SK-N-SH (cell line): ENCODE measurements at regions not wholly inside any gene's neighbourhood (a gene's known extent, or its start where the extent isn't known, plus 50 kb on each side); places are given as distances from the start of the nearest gene placed in this dataset.
A peak's percentile ranks its signal among the peaks of the same experiment; 100 is the strongest.

Experiments
- CTCF ChIA-PET: fragments of 300-600, 350-600 bp; formaldehyde crosslinking; extraction: SDS; loops from one replicate; lab custom pipeline; 2021; lab: Yijun Ruan, JAX
- POLR2A ChIA-PET: fragments of 350-600 bp; sonication (Branson Sonifier 250); formaldehyde crosslinking; extraction: SDS; loops from one replicate; lab custom pipeline; 2020; ENCODE audit warnings: antibody characterized with exemption, inconsistent platforms; lab: Yijun Ruan, JAX
- DNase-seq: peaks from one replicate; pipeline ENCODE4 v3.0.0; 2012
- H2AFZ ChIP-seq: fragments of 200-600 bp; sonication (generic); 2 replicates; pipeline ENCODE4 v1.8.1; 2016; ENCODE audit warnings: antibody characterized with exemption, mild to moderate bottlenecking, low read depth
- H3F3A ChIP-seq: fragments of 200-600 bp; sonication (generic); replicated peaks from 2 replicates; pipeline ENCODE3; 2016; ENCODE audit warnings: antibody characterized with exemption, mild to moderate bottlenecking; ENCODE audit not compliant: insufficient read depth
- H3K27ac ChIP-seq, 2 experiments: fragments of 200-500 bp in 1 of 2; fragments of 200-600 bp in 1 of 2; sonication (Bioruptor generic) in 1 of 2; sonication (generic), shearing (Covaris generic) in 1 of 2; 2 replicates each; pipeline versions ENCODE4 v1.5.1 to v1.6.1; 2014 to 2016; ENCODE audit warnings: low read depth in 2 of 2, inconsistent platforms in 1 of 2, low read length in 1 of 2, mild to moderate bottlenecking in 1 of 2, mixed read lengths in 1 of 2
- H3K27me3 ChIP-seq: fragments of 200-600 bp; sonication (generic), shearing (Covaris generic); 2 replicates; pipeline ENCODE4 v1.6.1; 2016; ENCODE audit warnings: mixed run types; ENCODE audit not compliant: insufficient read depth
- H3K36me3 ChIP-seq, 2 experiments: fragments of 200-500 bp in 1 of 2; fragments of 200-600 bp in 1 of 2; sonication (Bioruptor generic) in 1 of 2; sonication (generic) in 1 of 2; replicated peaks in 1 of 2; 2 replicates each; pipeline versions ENCODE3 to v1.5.1; 2014 to 2016; ENCODE audit warnings: low read length in 1 of 2, mild to moderate bottlenecking in 1 of 2; ENCODE audit not compliant: insufficient read depth in 2 of 2, control insufficient read depth in 1 of 2
- H3K4me1 ChIP-seq, 2 experiments: fragments of 200-500 bp in 1 of 2; fragments of 200-600 bp in 1 of 2; sonication (Bioruptor generic) in 1 of 2; sonication (generic), shearing (Covaris generic) in 1 of 2; 2 replicates each; pipeline versions ENCODE4 v1.5.1 to v1.6.1; 2014 to 2016; ENCODE audit warnings: low read depth in 1 of 2, low read length in 1 of 2, mixed run types in 1 of 2; ENCODE audit not compliant: insufficient read depth in 2 of 2, control insufficient read depth in 1 of 2
- H3K4me2 ChIP-seq: fragments of 200-600 bp; sonication (generic), shearing (Covaris generic); 2 replicates; pipeline ENCODE4 v1.6.1; 2017; ENCODE audit warnings: mixed run types
- H3K4me3 ChIP-seq, 2 experiments: fragments of 200-500 bp in 1 of 2; fragments of 200-600 bp in 1 of 2; sonication (Bioruptor generic) in 1 of 2; sonication (generic), shearing (Covaris generic) in 1 of 2; 2 replicates each; pipeline versions ENCODE4 v1.5.1 to v1.8.1; 2014 to 2016; ENCODE audit warnings: low read depth in 2 of 2, inconsistent platforms in 1 of 2, low read length in 1 of 2, mild to moderate bottlenecking in 1 of 2, mixed read lengths in 1 of 2, moderate library complexity in 1 of 2
- H3K79me2 ChIP-seq: fragments of 200-600 bp; sonication (generic); 2 replicates; pipeline ENCODE4 v1.8.1; 2017; ENCODE audit warnings: mild to moderate bottlenecking; ENCODE audit not compliant: insufficient read depth
- H3K9ac ChIP-seq: fragments of 200-600 bp; sonication (generic); 2 replicates; pipeline ENCODE4 v1.6.1; 2017; ENCODE audit warnings: mixed run types
- H3K9me2 ChIP-seq: fragments of 200-600 bp; sonication (generic); 2 replicates; pipeline ENCODE4 v1.6.1; 2017; ENCODE audit warnings: mixed run types
- H3K9me3 ChIP-seq: fragments of 200-600 bp; sonication (generic); 2 replicates; pipeline ENCODE4 v1.6.1; 2017; ENCODE audit warnings: mixed run types, mild to moderate bottlenecking, moderate library complexity
- H4K20me1 ChIP-seq: fragments of 200-600 bp; sonication (generic); 2 replicates; pipeline ENCODE4 v1.6.1; 2017; ENCODE audit warnings: mild to moderate bottlenecking, mixed run types; ENCODE audit not compliant: insufficient read depth
- FOSL2 ChIP-seq: IDR thresholded peaks from 2 replicates; pipeline ENCODE4 v1.4.0; 2012; ENCODE audit warnings: low read depth, mild to moderate bottlenecking, moderate library complexity, borderline replicate concordance
- FOXM1 ChIP-seq: IDR thresholded peaks from 2 replicates; pipeline ENCODE4 v1.4.0; 2012; ENCODE audit warnings: low read depth, mild to moderate bottlenecking
- GABPA ChIP-seq: IDR thresholded peaks from 2 replicates; pipeline ENCODE4 v1.4.0; 2012; ENCODE audit warnings: low read depth, mild to moderate bottlenecking
- GATA2 ChIP-seq: sonication (generic); formaldehyde crosslinking; IDR thresholded peaks from 2 replicates; pipeline ENCODE4 v1.5.0; 2020; ENCODE audit warnings: mild to moderate bottlenecking, missing genetic modification reagents
- JUND ChIP-seq: IDR thresholded peaks from 2 replicates; pipeline ENCODE4 v1.4.0; 2012
- MEF2A ChIP-seq: IDR thresholded peaks from 2 replicates; pipeline ENCODE4 v1.4.0; 2012; ENCODE audit warnings: low read depth, borderline replicate concordance
- MXI1 ChIP-seq: IDR thresholded peaks from 2 replicates; pipeline ENCODE4 v1.6.1; 2012; ENCODE audit warnings: mild to moderate bottlenecking, low read depth, low read length, improper control_type of control experiment
- NFIC ChIP-seq: IDR thresholded peaks from 2 replicates; pipeline ENCODE4 v1.4.0; 2012; ENCODE audit warnings: borderline replicate concordance
- NRF1 ChIP-seq: IDR thresholded peaks from 2 replicates; pipeline ENCODE4 v1.6.1; 2012; ENCODE audit warnings: low read depth, mild to moderate bottlenecking, low read length
- POLR2AphosphoS5 ChIP-seq: IDR thresholded peaks from 2 replicates; pipeline ENCODE4 v1.6.1; 2012; ENCODE audit warnings: low read depth, low read length
- RAD21 ChIP-seq: IDR thresholded peaks from 2 replicates; pipeline ENCODE4 v1.6.1; 2012; ENCODE audit warnings: mild to moderate bottlenecking, low read length
- RCOR1 ChIP-seq: fragments of 150-350 bp; IDR thresholded peaks from 2 replicates; pipeline ENCODE4 v1.6.1; 2017; ENCODE audit warnings: antibody characterized with exemption, low read length
- RFX5 ChIP-seq: IDR thresholded peaks from 2 replicates; pipeline ENCODE4 v1.6.1; 2012; ENCODE audit warnings: mild to moderate bottlenecking, improper control_type of control experiment, low read length
- SIN3A ChIP-seq: IDR thresholded peaks from 2 replicates; pipeline ENCODE4 v1.6.1; 2012; ENCODE audit warnings: low read depth, mild to moderate bottlenecking, low read length, moderate library complexity, borderline replicate concordance
- TAF1 ChIP-seq: IDR thresholded peaks from 2 replicates; pipeline ENCODE4 v1.6.1; 2012; ENCODE audit warnings: low read depth, mild to moderate bottlenecking, low read length, moderate library complexity, borderline replicate concordance
- TEAD4 ChIP-seq: IDR thresholded peaks from 2 replicates; pipeline ENCODE4 v1.4.0; 2012; ENCODE audit warnings: mild to moderate bottlenecking, borderline replicate concordance; ENCODE audit not compliant: insufficient read depth
- YY1 ChIP-seq: IDR thresholded peaks from 2 replicates; pipeline ENCODE4 v1.4.0; 2012; ENCODE audit warnings: low read depth, mild to moderate bottlenecking
- WGBS: methylation state at CpG from one replicate; pipeline ENCODE4 v1.1.6; 2017; ENCODE audit warnings: low lambda C conversion rate; 5-methylcytosine and 5-hydroxymethylcytosine counted together
- TF ChIP-seq, protein P1 (sequence below): IDR thresholded peaks from 2 replicates; pipeline ENCODE4 v1.4.0; 2012; ENCODE audit warnings: low read depth, borderline replicate concordance
- TF ChIP-seq, protein P2 (sequence below): fragments of 200-600 bp; sonication (generic); IDR thresholded peaks from 2 replicates; pipeline ENCODE4 v1.6.1; 2017; ENCODE audit warnings: antibody characterized with exemption, mild to moderate bottlenecking, moderate library complexity
- TF ChIP-seq, protein P3 (sequence below): fragments of 150-350 bp; IDR thresholded peaks from 2 replicates; pipeline ENCODE4 v1.6.1; 2017; ENCODE audit warnings: antibody characterized with exemption, low read length, low read depth, borderline replicate concordance
- TF ChIP-seq, protein P4 (sequence below): IDR thresholded peaks from 2 replicates; pipeline ENCODE4; 2012
- TF ChIP-seq, protein P5 (sequence below): IDR thresholded peaks from 2 replicates; pipeline ENCODE4 v1.4.0; 2012; ENCODE audit warnings: low read depth

DNA sequence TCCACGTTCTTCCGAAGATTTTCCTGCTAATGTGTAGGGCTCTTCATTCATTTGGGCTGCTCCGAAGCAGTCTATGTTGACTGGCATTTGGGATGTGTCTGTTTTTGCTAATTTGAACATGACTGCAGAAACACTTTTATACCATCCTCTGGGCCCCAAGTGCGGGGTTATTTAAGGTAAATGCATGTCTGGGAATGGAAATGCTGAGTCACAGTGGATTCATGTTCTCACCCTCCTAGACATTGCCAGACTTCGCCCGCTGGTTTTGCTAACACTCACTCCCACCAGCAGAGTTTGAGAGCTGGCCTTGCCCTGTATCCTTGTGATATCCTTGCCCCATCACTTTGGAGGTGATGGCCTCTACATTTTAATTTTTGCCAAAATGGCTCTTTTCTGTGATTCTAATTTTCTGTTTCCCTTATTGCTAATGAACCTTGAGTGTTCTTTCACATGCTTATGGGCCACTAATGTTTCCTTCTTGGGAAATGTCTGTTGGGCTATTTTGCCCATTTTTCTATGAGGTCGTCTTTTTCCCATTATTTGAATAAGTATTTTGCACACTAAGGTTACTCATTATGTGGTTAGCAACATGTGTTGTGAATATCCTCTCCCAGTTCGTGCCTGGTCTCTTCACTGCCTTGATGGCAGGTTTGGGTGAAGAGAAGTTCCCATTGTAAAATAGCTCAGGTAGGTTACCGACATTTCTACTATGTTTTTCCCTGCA, 204.1 kb downstream of the GLI2 start (continued):
- TF ChIP-seq, protein P1, sequence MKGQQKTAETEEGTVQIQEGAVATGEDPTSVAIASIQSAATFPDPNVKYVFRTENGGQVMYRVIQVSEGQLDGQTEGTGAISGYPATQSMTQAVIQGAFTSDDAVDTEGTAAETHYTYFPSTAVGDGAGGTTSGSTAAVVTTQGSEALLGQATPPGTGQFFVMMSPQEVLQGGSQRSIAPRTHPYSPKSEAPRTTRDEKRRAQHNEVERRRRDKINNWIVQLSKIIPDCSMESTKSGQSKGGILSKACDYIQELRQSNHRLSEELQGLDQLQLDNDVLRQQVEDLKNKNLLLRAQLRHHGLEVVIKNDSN = no peak
- TF ChIP-seq MXI1 = no peak
- TF ChIP-seq JUND = no peak
- no peak for TF ChIP-seq SIN3A
- TF ChIP-seq, protein P2, sequence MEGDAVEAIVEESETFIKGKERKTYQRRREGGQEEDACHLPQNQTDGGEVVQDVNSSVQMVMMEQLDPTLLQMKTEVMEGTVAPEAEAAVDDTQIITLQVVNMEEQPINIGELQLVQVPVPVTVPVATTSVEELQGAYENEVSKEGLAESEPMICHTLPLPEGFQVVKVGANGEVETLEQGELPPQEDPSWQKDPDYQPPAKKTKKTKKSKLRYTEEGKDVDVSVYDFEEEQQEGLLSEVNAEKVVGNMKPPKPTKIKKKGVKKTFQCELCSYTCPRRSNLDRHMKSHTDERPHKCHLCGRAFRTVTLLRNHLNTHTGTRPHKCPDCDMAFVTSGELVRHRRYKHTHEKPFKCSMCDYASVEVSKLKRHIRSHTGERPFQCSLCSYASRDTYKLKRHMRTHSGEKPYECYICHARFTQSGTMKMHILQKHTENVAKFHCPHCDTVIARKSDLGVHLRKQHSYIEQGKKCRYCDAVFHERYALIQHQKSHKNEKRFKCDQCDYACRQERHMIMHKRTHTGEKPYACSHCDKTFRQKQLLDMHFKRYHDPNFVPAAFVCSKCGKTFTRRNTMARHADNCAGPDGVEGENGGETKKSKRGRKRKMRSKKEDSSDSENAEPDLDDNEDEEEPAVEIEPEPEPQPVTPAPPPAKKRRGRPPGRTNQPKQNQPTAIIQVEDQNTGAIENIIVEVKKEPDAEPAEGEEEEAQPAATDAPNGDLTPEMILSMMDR = no peak
- peak; percentile 12; the same call in 1 of the 2 replicates for TF ChIP-seq POLR2AphosphoS5
- TF ChIP-seq GABPA = no peak
- no peak for TF ChIP-seq YY1
- TF ChIP-seq GATA2 = no peak
- no peak for TF ChIP-seq NRF1
- no peak for TF ChIP-seq FOXM1
- TF ChIP-seq NFIC = peak; percentile 28; the same call in 1 of the 2 replicates
- TF ChIP-seq RCOR1 = no peak
- TF ChIP-seq, protein P3, sequence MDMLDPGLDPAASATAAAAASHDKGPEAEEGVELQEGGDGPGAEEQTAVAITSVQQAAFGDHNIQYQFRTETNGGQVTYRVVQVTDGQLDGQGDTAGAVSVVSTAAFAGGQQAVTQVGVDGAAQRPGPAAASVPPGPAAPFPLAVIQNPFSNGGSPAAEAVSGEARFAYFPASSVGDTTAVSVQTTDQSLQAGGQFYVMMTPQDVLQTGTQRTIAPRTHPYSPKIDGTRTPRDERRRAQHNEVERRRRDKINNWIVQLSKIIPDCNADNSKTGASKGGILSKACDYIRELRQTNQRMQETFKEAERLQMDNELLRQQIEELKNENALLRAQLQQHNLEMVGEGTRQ = no peak
- no peak for TF ChIP-seq RFX5
- TF ChIP-seq, protein P4, sequence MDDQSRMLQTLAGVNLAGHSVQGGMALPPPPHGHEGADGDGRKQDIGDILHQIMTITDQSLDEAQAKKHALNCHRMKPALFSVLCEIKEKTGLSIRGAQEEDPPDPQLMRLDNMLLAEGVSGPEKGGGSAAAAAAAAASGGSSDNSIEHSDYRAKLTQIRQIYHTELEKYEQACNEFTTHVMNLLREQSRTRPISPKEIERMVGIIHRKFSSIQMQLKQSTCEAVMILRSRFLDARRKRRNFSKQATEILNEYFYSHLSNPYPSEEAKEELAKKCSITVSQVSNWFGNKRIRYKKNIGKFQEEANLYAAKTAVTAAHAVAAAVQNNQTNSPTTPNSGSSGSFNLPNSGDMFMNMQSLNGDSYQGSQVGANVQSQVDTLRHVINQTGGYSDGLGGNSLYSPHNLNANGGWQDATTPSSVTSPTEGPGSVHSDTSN = no peak
- TF ChIP-seq TEAD4 = no peak

DNA sequence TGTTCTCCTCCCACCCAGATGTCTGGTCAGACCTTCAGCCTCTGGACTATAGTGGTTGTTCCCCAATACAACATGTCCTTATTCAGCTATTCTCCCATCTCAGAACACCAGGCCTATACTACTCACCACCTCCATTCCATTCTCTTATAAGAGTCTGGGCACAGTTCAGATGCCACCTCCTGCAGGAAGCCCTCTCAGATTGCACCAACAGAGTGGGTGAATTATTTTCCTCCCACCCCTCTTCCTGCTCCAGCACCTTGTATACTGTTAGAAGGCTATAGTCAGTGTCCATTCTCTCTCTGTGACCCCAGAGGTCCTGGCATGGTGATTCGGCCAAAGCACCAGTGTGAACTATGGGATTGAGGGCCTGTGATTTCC, 204.6 kb downstream of the GLI2 start:
- Histone ChIP-seq H3K27me3 (no peaks in the 10 kb centered on the region), H3K4me2 (0 out of 2 replicates have a peak overlapping the region, but pooled peaks have one; percentile 65), H3F3A (peaks cover 34% of the 10 kb centered on the region), H3K9me3 (no peaks in the 10 kb centered on the region), H3K9ac (peak overlapping the region; percentile 73; the same call in 1 of the 2 replicates), H3K9me2 (no peaks in the 10 kb centered on the region), H4K20me1 (no peaks in the 10 kb centered on the region), H2AFZ (no peak overlapping the region), H3K4me3 (no peak overlapping the region), H3K4me1 (peaks cover 45 to 74% of the 10 kb centered on the region in 2 experiments), H3K27ac (peak overlapping the region; percentile 95 to 96), H3K36me3 (no peaks in the 10 kb centered on the region), H3K79me2 (peaks cover 30% of the 10 kb centered on the region)
- CTCF ChIA-PET = interaction anchor here (1.6 to 1.9 kb wide), 3 partner anchors 16 to 131 kb away, joined by 5 to 8 read pairs (median 5); no protein-coding TSS in a partner anchor
- POLR2A ChIA-PET = interaction anchor here (0.7 kb wide), 1 partner anchor 157 kb away, joined by 3 read pairs; no protein-coding TSS in a partner anchor
- DNase-seq = no peak
- 100% methylated on average over 1 of the region's 1 CpG for WGBS
- no peak for TF ChIP-seq GATA2
- TF ChIP-seq MEF2A = no peak
- no peak for TF ChIP-seq TAF1
- TF ChIP-seq, protein P5, sequence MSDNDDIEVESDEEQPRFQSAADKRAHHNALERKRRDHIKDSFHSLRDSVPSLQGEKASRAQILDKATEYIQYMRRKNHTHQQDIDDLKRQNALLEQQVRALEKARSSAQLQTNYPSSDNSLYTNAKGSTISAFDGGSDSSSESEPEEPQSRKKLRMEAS = no peak
- TF ChIP-seq POLR2AphosphoS5 = no peak
- TF ChIP-seq JUND = no peak
- no peak for TF ChIP-seq FOSL2
- TF ChIP-seq TEAD4 = no peak
- no peak for TF ChIP-seq RAD21
- no peak for TF ChIP-seq MXI1
- TF ChIP-seq, protein P2 = no peak
